ENCODE measurements at regions not wholly inside any gene's neighbourhood (a gene's known extent, or its start where the extent isn't known, plus 50 kb on each side); places are given as distances from the start of the nearest gene placed in this dataset.
A peak's percentile ranks its signal among the peaks of the same experiment; 100 is the strongest.

DNA sequence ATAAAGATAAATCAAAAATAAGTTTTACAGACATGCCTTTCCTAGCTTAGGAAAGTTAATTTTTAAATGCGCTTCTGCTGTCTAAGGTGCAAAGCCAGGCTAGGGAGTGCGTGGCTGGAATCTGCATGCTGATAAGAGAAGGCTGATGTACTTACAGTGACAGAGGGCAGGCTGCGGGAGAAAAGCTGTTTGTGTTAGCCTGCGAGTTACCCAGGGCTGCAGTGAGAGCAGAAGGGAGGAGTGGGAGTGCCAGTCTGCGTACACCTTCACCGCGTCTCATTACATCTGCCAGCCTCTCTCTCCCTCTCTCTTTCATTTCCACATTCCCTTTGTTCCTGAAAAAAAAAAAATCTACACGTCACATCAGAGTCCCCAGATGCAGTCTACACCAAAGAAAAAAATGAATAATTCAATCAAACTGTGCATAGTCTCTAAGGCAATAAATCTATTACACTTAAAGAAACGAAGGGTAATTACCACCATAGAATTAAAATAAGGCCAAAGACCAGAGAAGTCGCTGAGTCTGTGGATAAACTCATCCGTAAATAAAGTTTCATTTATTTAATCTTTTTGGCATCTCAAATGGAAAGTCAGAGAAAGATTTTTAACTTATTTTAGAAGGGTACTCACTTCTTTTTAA is 126.4 kb upstream of the C11orf58 start:
- Histone ChIP-seq H3K4me1 (ENCODE audit: insufficient read depth, low read length) (peaks cover 24% of the 10 kb centered on the region), H3K9me3 (ENCODE audit: low read length) (peaks cover 5% of the 10 kb centered on the region), H3K4me3 (ENCODE audit: low read depth in 1 of 2, low read length in 2 of 2) (no peak overlapping the region), H3K9ac (ENCODE audit: low read length) (no peak overlapping the region), H3K36me3 (ENCODE audit: insufficient read depth, low read length) (no peaks in the 10 kb centered on the region), H3K27ac (ENCODE audit: low read depth, low read length) (no peak overlapping the region), H3K27me3 (ENCODE audit: control insufficient read depth in 1 of 2, insufficient read depth in 2 of 2, low read length in 2 of 2) (peaks cover 74 to 85% of the 10 kb centered on the region in 2 donors)

DNA sequence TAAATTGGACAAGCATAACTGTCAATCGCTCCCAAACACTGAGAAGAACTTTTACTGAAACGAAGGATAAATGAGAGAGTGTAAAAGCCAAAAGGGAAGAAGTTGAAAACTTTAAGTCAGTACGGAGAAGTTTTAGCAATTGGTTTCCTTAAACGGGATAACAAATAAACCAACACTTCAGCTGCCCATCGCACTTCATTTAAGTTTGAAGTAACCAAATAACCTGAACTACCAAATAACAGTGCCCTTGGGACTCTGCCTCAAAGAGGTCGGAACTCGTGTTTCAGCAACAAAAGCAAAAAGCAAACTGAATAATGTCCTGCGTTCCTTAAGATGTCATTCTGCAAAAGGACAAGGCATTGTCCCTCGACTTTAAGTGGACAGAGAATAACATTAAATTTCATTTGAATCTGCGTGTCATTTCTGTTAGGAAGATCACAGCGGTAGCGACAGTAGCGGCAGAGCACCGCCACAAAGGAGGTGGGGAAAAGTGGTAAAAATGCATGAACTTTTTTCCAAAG is 127.0 kb upstream of the C11orf58 start:
- H3K9me3 ChIP-seq (ENCODE audit: low read length) = peaks cover 5% of the 10 kb centered on the region
- peaks cover 78 to 91% of the 10 kb centered on the region in 2 donors for H3K27me3 ChIP-seq (ENCODE audit: control insufficient read depth in 1 of 2, insufficient read depth in 2 of 2, low read length in 2 of 2)
- H3K36me3 ChIP-seq (ENCODE audit: insufficient read depth, low read length) = no peaks in the 10 kb centered on the region
- H3K4me3 ChIP-seq (ENCODE audit: low read depth in 1 of 2, low read length in 2 of 2) = no peak overlapping the region
- no peak overlapping the region for H3K27ac ChIP-seq (ENCODE audit: low read depth, low read length)
- H3K9ac ChIP-seq (ENCODE audit: low read length) = no peak overlapping the region
- H3K4me1 ChIP-seq (ENCODE audit: insufficient read depth, low read length) = peaks cover 29% of the 10 kb centered on the region

DNA sequence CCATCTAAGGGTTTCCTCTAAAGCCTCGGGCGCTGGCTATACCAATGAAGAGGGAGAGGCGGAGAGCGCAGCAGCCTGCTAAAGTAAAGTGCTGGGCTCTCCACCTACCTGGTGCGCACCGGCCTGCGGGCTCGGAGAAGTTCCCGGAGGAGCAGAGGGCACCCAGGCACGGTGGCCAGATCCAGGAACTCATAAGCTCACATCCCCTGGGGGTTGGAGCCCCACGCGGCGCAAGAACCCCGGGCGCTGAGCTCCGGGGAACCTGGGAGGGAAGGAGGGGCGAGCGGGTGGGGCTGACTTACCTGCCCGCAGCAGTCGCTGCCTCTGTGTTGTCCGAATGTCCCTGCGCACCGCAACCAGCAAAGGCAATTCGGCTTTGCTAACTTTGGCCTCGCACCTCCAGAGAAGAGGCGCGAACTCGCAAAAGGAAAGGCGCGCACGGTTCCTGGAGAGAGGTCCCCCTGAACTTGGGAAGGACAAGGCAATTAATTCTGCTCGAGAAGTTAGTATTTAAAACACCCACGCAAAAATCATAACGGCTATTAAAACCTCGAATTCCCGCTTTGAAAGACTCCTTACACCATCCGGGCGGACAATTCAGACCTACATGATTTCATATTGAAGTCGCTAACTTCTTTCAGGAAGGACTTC is 127.6 kb upstream of the C11orf58 start:
- H3K36me3 ChIP-seq (ENCODE audit: insufficient read depth, low read length) = no peaks in the 10 kb centered on the region
- no peak overlapping the region for H3K9ac ChIP-seq (ENCODE audit: low read length)
- H3K9me3 ChIP-seq (ENCODE audit: low read length) = peaks cover 5% of the 10 kb centered on the region
- H3K27me3 ChIP-seq (ENCODE audit: control insufficient read depth in 1 of 2, insufficient read depth in 2 of 2, low read length in 2 of 2) = peaks cover 81 to 94% of the 10 kb centered on the region in 2 donors
- peaks cover 33% of the 10 kb centered on the region for H3K4me1 ChIP-seq (ENCODE audit: insufficient read depth, low read length)
- H3K4me3 ChIP-seq (ENCODE audit: low read depth in 1 of 2, low read length in 2 of 2) = no peak overlapping the region
- no peak overlapping the region for H3K27ac ChIP-seq (ENCODE audit: low read depth, low read length)

DNA sequence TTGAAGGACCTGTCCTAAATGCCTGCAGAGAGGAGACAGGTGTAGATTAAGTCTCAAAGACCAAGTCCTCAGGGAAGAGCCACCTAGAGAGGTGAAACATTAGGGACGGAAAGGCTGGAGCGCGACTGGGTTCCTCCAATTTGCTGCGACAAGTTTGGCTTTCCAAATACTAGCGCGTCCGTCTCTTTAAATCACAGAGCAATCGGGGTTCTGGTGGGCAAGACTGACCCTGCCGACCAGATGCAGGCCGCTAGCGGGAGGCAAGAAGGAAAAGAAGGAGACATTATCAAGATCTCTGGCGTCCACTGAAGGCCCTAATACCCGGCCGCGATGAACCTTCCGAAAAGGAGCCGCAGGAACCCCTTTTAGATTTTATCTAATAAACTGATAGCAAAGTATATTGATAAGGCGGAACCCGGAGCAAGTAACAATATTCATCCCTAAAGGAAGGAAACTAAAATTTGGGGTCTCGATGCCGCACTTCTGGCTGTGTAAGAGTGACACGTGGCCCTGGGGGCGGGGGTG is 128.2 kb upstream of the C11orf58 start:
- Histone ChIP-seq H3K27me3 (ENCODE audit: control insufficient read depth in 1 of 2, insufficient read depth in 2 of 2, low read length in 2 of 2) (peaks cover 79 to 95% of the 10 kb centered on the region in 2 donors), H3K36me3 (ENCODE audit: insufficient read depth, low read length) (no peaks in the 10 kb centered on the region), H3K4me1 (ENCODE audit: insufficient read depth, low read length) (peaks cover 39% of the 10 kb centered on the region), H3K9ac (ENCODE audit: low read length) (no peak overlapping the region), H3K9me3 (ENCODE audit: low read length) (peaks cover 5% of the 10 kb centered on the region), H3K4me3 (ENCODE audit: low read depth in 1 of 2, low read length in 2 of 2) (no peak overlapping the region), H3K27ac (ENCODE audit: low read depth, low read length) (no peak overlapping the region)

DNA sequence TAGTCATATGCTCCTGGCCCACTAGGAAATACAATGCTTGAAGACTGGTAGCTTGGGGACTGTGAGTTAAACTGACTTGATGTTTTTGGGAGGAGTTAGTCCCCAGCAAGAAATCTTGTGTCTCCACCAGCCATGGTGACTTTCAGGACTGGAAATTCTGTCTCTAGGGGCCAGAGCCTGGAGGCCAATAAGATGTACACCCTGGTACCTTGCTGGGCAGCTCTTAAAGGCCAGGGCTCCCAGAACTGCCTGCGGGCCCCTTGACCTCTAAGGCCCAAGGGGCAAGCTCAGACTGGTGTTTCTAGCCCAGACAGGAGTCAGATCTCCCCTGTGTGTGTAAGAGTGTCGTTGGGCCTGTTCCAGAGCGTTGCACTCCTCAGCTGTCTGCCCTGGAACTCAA is 128.7 kb upstream of the C11orf58 start:
- Histone ChIP-seq H3K9ac (ENCODE audit: low read length) (no peak overlapping the region), H3K4me3 (ENCODE audit: low read depth in 1 of 2, low read length in 2 of 2) (no peak overlapping the region), H3K27ac (ENCODE audit: low read depth, low read length) (no peak overlapping the region), H3K9me3 (ENCODE audit: low read length) (peaks cover 5% of the 10 kb centered on the region), H3K4me1 (ENCODE audit: insufficient read depth, low read length) (peaks cover 42% of the 10 kb centered on the region), H3K27me3 (ENCODE audit: control insufficient read depth in 1 of 2, insufficient read depth in 2 of 2, low read length in 2 of 2) (peaks cover 76 to 96% of the 10 kb centered on the region in 2 donors), H3K36me3 (ENCODE audit: insufficient read depth, low read length) (no peaks in the 10 kb centered on the region)

DNA sequence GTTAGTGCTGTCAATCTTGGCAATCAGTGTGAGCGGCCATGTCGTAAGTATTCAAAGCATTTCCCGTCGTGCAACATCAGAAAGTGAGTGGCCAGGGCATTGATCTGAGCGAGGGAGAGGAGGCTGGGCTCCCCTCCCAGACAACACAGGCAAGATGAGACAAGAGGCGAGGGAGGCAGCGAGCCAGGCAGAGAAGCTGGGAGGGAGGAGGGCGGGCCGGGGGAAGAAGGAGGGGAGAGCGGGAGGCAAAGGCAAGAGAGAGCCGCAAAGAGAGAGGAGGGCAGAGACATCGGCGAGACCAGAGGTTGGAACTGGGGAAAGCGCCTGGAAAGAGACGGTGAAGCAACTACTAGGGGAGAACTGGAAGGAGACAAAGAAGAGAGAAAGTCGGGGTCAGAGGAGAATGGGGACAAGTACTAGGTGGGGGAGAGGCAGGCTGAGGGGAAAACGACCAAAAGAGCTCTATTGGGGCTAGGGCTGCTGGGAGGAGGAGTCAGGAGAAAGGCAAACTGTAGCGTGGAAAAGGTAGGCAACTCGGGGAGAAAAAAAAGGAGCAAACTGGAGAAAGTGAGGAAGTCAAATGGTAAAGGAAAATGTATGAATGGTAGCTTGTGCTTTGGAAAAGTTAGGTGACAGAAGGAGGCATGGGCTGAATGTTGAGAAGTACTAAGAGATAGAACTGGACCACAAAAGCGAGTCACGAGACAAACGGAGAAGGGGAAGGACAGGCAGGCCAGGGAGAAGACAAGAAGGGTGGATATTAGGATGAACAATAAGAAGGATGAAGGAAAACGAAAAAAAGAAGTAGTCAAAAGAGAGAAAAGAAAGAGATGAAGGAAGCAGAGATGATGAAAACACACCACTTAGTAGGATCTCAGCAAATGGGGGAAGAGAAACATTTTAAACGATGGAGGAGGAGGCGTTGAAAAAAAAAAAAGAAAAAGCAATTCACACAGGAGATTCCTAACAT is 130.5 kb upstream of the C11orf58 start:
- H3K9ac ChIP-seq (ENCODE audit: low read length) = no peak overlapping the region
- H3K36me3 ChIP-seq (ENCODE audit: insufficient read depth, low read length) = no peaks in the 10 kb centered on the region
- peaks cover 88 to 96% of the 10 kb centered on the region in 2 donors for H3K27me3 ChIP-seq (ENCODE audit: control insufficient read depth in 1 of 2, insufficient read depth in 2 of 2, low read length in 2 of 2)
- peaks cover 5% of the 10 kb centered on the region for H3K9me3 ChIP-seq (ENCODE audit: low read length)
- no peak overlapping the region for H3K27ac ChIP-seq (ENCODE audit: low read depth, low read length)
- H3K4me1 ChIP-seq (ENCODE audit: insufficient read depth, low read length) = peaks cover 38% of the 10 kb centered on the region
- peak overlapping the region in 1 of 2 donors; percentile 34 for H3K4me3 ChIP-seq (ENCODE audit: low read depth in 1 of 2, low read length in 2 of 2)

DNA sequence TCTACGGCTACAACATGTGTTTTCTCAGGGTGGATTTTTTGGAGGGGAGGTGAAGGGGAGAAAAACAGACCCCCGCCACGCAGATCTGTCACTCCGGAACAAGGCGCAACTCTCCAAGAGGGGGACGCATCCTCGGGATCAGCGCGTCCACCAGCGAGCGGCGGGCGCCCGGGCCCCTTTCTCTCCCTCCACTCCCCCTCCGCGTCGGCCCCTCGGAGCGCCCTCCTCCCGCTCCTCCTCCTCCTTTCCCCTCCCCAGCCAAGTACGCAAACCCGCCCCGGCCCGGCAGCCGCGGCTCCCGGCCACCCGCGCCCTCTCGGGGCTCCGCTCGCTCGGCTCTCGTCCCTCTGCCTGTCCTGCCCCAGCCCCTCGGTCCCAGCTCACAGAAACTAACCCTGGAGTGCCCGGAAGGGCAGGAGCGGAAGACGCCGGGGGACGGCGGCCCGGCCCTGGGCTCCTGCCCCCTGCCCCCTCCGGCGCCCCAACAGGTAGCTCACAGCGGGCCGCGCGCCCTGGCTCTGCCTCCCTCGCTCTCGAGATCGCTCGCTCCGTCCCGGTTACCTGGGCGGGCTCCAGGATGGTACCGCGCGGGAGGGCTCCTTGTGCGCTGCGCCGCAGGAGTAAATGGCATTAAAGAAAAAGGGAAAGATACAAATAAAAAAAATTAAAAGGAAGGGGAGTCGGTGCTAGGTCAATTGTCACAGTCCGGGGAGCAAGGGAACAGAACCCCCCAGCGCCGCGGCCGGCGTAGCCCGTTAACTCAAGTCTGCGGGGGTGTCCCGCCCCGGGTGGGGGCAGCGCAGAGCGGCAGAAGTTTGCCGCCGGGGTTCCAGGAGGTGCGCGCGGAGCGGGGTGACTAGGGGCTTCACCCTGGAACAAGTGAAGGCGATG is 131.4 kb upstream of the C11orf58 start:
- Histone ChIP-seq H3K4me1 (ENCODE audit: insufficient read depth, low read length) (peaks cover 34% of the 10 kb centered on the region), H3K27ac (ENCODE audit: low read depth, low read length) (no peak overlapping the region), H3K9me3 (ENCODE audit: low read length) (peaks cover 5% of the 10 kb centered on the region), H3K9ac (ENCODE audit: low read length) (no peak overlapping the region), H3K27me3 (ENCODE audit: control insufficient read depth in 1 of 2, insufficient read depth in 2 of 2, low read length in 2 of 2) (peaks cover 88 to 90% of the 10 kb centered on the region in 2 donors), H3K4me3 (ENCODE audit: low read depth in 1 of 2, low read length in 2 of 2) (peak overlapping the region; percentile 34 to 38), H3K36me3 (ENCODE audit: insufficient read depth, low read length) (no peaks in the 10 kb centered on the region)

DNA sequence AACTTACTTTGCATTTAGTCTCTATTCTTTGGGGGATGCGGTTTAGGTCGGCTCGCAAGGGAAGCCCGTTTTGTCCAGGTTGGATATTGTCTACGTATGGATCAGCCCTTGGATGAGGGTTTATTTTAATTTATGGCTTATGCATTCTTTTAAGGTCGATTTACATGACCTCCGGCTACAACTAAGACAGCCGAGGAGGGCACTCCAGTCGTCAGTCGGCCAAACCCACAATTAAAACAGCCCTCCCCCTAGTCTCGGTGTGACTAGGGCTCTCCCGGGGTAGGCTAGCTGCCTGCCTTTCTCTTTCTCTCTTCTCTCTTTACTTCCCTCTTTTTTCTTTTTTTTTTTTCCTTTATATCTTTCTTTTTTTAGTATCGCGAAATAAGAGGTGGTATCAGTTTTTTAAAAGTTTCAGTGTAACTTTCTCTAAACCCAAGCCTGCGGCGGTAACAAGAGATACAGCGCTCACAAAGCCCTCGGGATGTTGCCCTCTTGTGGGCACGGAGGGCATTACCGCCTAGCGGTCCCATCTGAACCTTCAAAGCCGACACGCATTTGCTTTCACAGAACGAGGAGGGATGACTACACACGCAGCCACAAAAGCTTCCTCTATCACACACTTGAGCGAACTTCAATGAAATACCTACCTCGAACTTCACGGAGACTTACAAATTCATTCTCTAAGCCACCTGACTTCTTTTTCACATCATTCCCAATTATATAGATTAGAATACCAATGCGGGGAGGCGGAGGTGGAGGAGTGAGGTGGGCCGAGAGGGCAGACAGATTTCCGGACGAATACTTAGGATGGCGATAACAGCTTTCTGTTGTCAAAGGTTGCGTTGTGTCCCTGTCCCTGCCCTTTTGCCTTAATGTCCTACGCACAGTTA is 132.3 kb upstream of the C11orf58 start:
- H3K9ac ChIP-seq (ENCODE audit: low read length) = no peak overlapping the region
- H3K36me3 ChIP-seq (ENCODE audit: insufficient read depth, low read length) = no peaks in the 10 kb centered on the region
- no peak overlapping the region for H3K27ac ChIP-seq (ENCODE audit: low read depth, low read length)
- peak overlapping the region; percentile 44 to 65 for H3K4me3 ChIP-seq (ENCODE audit: low read depth in 1 of 2, low read length in 2 of 2)
- peaks cover 5% of the 10 kb centered on the region for H3K9me3 ChIP-seq (ENCODE audit: low read length)
- H3K4me1 ChIP-seq (ENCODE audit: insufficient read depth, low read length) = peaks cover 34% of the 10 kb centered on the region
- peaks cover 80 to 81% of the 10 kb centered on the region in 2 donors for H3K27me3 ChIP-seq (ENCODE audit: control insufficient read depth in 1 of 2, insufficient read depth in 2 of 2, low read length in 2 of 2)

DNA sequence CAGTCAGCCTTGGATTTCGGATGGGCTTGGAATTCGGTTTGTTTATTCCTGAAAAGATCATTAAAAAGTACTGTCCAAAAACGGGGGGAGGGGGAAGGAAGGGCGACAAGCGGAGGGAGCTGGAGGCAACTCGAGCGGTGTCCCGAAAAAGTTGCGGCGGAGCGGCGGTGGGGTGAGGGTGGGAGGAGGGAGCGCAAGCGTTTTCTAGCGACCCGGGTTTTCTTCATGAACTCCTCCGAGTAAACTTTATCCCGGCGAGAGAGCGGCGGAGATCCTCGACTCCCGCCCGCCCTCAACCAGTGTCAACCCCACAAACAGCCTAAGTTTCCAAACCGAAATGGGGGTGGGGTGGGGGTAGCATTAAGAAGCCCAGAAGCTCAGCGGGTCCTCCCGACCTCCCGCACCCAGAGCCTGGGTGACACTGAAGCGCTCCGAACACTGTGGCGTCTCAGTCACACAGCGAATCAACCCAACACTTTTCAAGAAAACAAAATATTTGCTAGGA is 133.0 kb upstream of the C11orf58 start:
- H3K27me3 ChIP-seq (ENCODE audit: control insufficient read depth in 1 of 2, insufficient read depth in 2 of 2, low read length in 2 of 2) = peaks cover 74 to 80% of the 10 kb centered on the region in 2 donors
- no peak overlapping the region for H3K9ac ChIP-seq (ENCODE audit: low read length)
- H3K4me1 ChIP-seq (ENCODE audit: insufficient read depth, low read length) = peaks cover 34% of the 10 kb centered on the region
- peak overlapping the region; percentile 25 for H3K27ac ChIP-seq (ENCODE audit: low read depth, low read length)
- peak overlapping the region; percentile 44 to 65 for H3K4me3 ChIP-seq (ENCODE audit: low read depth in 1 of 2, low read length in 2 of 2)
- H3K9me3 ChIP-seq (ENCODE audit: low read length) = peaks cover 5% of the 10 kb centered on the region
- H3K36me3 ChIP-seq (ENCODE audit: insufficient read depth, low read length) = no peaks in the 10 kb centered on the region
